NCI-H1105 treated with DMSO at 0.1 percent for 48 hours (cell line): ENCODE measurements at regions not wholly inside any gene's neighbourhood (a gene's known extent, or its start where the extent isn't known, plus 50 kb on each side); places are given as distances from the start of the nearest gene placed in this dataset.
"Not testable (repeated sequence)": the region's sequence is repeated elsewhere in the genome, so short reads cannot be mapped to it uniquely, and the experiment has no call there.

ENCODE experiments used
- DNase-seq: peaks from one replicate; lab custom pipeline; 2025; lab: John Stamatoyannopoulos, UW

DNA sequence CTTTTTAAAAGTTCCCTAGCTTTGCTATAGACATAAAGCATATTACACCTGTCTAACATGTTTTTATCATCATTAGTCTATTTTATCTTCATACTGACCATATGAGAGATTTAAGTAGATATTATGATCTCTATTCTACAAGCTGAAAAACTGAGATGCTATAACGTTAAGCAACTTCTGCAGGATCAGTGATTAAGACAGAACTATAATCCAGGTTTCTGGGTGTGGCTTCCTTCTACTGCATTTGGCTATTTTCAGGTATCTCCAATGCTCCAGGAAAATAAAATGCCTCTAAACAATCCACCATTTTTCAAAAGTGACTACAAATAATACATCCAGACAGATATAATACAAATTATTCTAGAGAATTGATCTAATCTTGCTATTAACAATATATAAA is 53.4 kb downstream of the RGS2 start:
- no peak for DNase-seq

GRCh38 chr1:192866241-192866868 is 57.5 kb downstream of the RGS2 start:
- no peak for DNase-seq

GRCh38 chr1:192867180-192867579 is 58.3 kb downstream of the RGS2 start:
- peak; percentile 7 for DNase-seq

- no peak for DNase-seq
Observed at GRCh38 chr1:192869308-192869940, 60.6 kb downstream of the RGS2 start.

- DNase-seq: no peak
Observed at GRCh38 chr1:192872010-192872409, 63.2 kb downstream of the RGS2 start.

GRCh38 chr1:192873836-192874235 is 65.0 kb downstream of the RGS2 start:
- DNase-seq: no peak

DNA sequence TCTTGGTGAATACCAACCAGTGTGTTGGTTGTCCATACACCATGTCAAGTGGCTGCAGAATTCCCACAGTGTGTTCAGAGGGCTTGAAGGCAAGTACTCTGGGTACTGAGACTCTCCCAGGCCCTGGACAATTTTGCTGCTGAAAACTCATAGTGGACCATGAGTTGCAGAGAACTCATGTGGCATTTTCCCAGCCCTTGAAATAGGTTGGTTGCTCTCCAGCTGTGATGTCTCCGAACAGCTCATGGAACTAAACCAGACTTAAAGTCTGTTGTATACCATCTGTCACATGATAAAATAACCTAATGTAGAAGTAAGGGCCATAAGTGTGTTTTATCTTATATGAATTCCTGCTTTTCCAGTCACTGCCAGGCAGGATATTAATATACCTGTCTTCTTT is 67.8 kb downstream of the RGS2 start:
- DNase-seq: no peak

DNA sequence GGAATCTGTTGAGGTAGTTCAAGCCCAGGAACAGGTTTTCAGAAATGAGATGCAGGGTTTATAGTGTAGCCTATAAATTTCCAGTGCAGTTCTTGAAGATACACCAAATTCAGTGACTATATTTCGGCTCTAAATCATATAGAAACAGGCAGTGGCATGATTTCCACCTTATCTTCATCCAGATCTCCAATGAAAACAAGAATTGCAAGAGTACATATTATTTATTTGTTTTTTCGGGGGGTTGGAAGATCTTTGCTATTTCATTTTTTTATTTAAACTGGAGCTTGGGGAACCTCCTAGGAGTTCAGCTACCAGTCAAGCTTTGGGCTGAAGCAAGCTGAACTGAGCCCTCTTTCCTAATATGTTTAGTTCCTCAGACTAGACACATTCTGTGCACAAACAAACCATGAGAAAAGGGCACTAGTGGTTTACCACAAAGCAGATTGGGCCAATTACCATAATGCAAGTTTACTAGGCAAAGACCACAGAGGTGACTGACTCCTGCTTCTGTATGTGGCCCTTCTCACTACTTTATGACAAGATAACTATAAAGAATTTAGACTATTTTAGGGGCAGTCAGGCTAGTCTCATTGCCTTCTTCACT is 68.5 kb downstream of the RGS2 start:
- DNase-seq: no peak

- no peak for DNase-seq
Observed at GRCh38 chr1:192878249-192878648, 69.4 kb downstream of the RGS2 start.

- DNase-seq: no peak
Observed at GRCh38 chr1:192879406-192879805, 70.6 kb downstream of the RGS2 start.

GRCh38 chr1:192880231-192880630 is 71.4 kb downstream of the RGS2 start:
- no peak for DNase-seq

DNA sequence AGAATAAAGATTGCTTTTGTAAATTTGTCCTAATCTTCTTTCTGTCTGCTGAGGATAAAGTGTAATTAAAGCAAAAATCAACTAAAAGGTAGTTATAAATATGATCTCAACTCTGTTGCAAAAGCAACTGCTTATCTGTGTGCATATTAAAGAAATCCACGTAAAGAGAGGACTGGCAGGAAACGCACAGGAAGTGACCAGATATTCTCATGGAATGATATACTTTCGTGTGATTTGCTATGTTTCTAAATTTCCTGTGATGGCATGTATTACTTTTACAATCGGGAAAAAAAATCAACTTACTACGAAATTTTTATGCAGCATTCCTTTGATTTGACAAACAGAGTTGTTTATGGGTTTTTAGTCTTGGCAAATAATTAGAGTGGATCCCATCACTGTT is 75.4 kb downstream of the RGS2 start:
- DNase-seq: no peak

DNA sequence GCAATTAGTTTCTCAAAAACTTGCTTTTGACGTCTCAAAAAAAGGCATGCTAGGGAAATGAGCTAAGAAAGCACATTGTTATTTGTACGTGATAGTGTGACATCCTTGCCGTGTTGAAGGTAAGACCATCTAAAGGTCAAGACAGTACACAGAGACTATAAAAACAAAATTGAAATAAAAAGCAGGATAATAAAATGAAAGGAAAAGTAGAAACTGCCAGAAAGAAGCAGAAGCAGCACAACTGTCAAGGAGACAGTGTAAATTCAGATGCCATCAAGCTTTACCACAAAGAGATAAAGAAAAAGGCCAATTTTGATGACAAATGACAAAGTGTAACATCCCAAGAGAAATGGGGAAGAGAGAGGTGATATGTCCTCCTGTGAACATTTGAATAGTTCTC is 76.5 kb downstream of the RGS2 start:
- not testable (repeated sequence) for DNase-seq

DNA sequence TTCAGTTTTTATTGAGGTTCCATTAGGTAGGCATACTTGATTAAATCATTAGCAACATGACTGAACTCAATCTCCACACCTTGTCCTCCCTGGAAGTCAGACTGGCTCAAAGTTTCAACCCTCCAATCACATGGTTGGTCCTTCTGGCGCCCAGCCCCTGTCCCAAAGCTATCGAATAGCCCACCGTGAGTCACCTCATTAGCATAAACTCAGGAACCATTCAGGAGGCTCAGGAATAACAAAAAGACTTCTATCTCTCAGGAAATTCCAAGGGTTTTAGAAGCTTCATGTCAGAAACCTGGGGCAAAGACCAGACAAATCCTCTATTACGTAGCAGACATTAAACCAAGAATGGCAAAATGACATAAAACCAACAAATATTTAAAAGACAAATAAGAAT is 78.6 kb downstream of the RGS2 start:
- DNase-seq: no peak

GRCh38 chr1:192888574-192888973 is 79.7 kb downstream of the RGS2 start:
- no peak for DNase-seq

GRCh38 chr1:192889082-192889481 is 80.2 kb downstream of the RGS2 start:
- DNase-seq: no peak

GRCh38 chr1:192890134-192890533 is 81.3 kb downstream of the RGS2 start:
- no peak for DNase-seq

- no peak for DNase-seq
Observed at GRCh38 chr1:192892934-192893333, 84.1 kb downstream of the RGS2 start.

- not testable (repeated sequence) for DNase-seq
Observed at GRCh38 chr1:192895487-192895886, 86.6 kb downstream of the RGS2 start.

DNA sequence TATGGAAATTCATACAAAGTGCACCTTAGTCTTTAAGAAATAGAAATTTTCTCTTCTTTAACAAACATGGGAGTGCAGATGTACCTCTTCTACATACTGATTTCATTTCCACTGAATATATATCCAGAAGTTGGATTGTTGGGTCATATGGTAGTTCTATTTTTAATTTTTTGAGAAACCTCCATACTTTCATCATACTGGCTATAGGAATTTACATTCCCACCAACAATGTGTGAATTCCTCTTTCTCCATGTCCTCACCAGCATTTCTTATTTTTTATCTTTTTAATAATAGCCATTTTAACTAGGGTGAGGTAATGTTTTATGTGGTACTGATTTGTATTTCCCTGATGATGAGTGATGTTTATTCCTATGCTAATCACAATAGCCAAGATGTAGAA is 87.5 kb downstream of the RGS2 start:
- DNase-seq: no peak

GRCh38 chr1:192901500-192901899 is 92.7 kb downstream of the RGS2 start:
- DNase-seq: no peak

- DNase-seq: no peak
Observed at GRCh38 chr1:192903142-192903541, 94.3 kb downstream of the RGS2 start.

DNA sequence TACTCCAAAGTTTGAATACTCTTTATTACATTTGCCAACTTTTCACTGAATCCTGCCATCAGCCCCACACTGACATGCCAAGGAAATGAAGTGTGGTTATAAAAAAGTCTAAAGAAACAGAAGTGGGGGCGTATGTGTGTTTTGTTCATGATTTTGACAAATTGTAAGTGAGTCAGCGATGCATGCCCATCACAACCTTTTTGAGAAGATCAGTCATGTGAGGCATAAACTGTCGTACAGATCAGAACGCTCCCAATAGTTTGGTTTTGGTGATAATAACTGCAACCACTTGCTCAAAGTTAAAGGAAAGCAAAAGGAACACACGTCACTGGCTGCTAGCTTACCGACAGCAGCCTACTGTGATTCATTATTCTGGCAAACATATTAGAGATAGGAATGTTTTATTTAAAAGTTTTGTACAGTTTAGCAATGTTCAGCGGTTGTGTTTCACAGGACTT is 95.6 kb downstream of the RGS2 start:
- no peak for DNase-seq

GRCh38 chr1:192905049-192905448 is 96.2 kb downstream of the RGS2 start:
- DNase-seq: no peak
